ENCODE measurements at regions not wholly inside any gene's neighbourhood (a gene's known extent, or its start where the extent isn't known, plus 50 kb on each side); places are given as distances from the start of the nearest gene placed in this dataset.
A peak's percentile ranks its signal among the peaks of the same experiment; 100 is the strongest.

- Histone ChIP-seq H3K4me3 (no peak overlapping the region), H3K27ac (no peak overlapping the region), H3K27me3 (no peaks in the 10 kb centered on the region), H3K9me3 (no peaks in the 10 kb centered on the region), H3K36me3 (no peaks in the 10 kb centered on the region), H3K4me1 (peaks cover 0 to 4% (median 0%) of the 10 kb centered on the region in 3 donors)
- WGBS, 2 donors, result 78 to 81% methylated on average over 3 of the region's 3 CpGs
- intact Hi-C loops (cut with DNase I), result no loop called here
- TF ChIP-seq CTCF (IDR thresholded peaks at IDR 0.05), result no peak
- DNase-seq (no peak), ATAC-seq (no peak), FAIRE-seq (no peak)
Observed at GRCh38 chr3:180252683-180253082, 215.9 kb upstream of the PEX5L start.

GRCh38 chr3:180253283-180253682, 216.5 kb upstream of the PEX5L start:
- WGBS, 2 donors, result 55 to 67% methylated on average over 1 of the region's 1 CpG
- FAIRE-seq (no peak), DNase-seq (no peak), ATAC-seq (no peak)
- intact Hi-C loops (cut with DNase I), result no loop called here
- no peak overlapping the region for H3K27ac ChIP-seq
- H3K36me3 ChIP-seq, result no peaks in the 10 kb centered on the region
- peaks cover 0 to 4% (median 0%) of the 10 kb centered on the region in 3 donors for H3K4me1 ChIP-seq
- no peak overlapping the region for H3K4me3 ChIP-seq
- no peaks in the 10 kb centered on the region for H3K9me3 ChIP-seq
- TF ChIP-seq CTCF (IDR thresholded peaks at IDR 0.05), result no peak
- H3K27me3 ChIP-seq, result no peaks in the 10 kb centered on the region

- Histone ChIP-seq H3K4me3 (no peak overlapping the region), H3K27ac (no peak overlapping the region), H3K36me3 (no peaks in the 10 kb centered on the region), H3K4me1 (no peaks in the 10 kb centered on the region), H3K27me3 (no peaks in the 10 kb centered on the region), H3K9me3 (no peaks in the 10 kb centered on the region)
- WGBS, 2 donors, result 88 to 90% methylated on average over 3 of the region's 3 CpGs
- no peak for FAIRE-seq
- TF ChIP-seq CTCF (IDR thresholded peaks at IDR 0.05), result no peak
- ATAC-seq, result no peak
- DNase-seq, result no peak
- intact Hi-C loops (cut with DNase I), result no loop called here
Observed at GRCh38 chr3:180264479-180264878, 227.7 kb upstream of the PEX5L start.

- no peak for TF ChIP-seq CTCF (IDR thresholded peaks at IDR 0.05)
- Histone ChIP-seq H3K36me3 (no peaks in the 10 kb centered on the region), H3K27ac (no peak overlapping the region), H3K27me3 (no peaks in the 10 kb centered on the region), H3K4me3 (no peak overlapping the region), H3K9me3 (no peaks in the 10 kb centered on the region), H3K4me1 (no peaks in the 10 kb centered on the region)
- peak in 2 of 4 donors; percentile 47 to 53 for ATAC-seq
- DNase-seq, result no peak
- FAIRE-seq, result no peak
- intact Hi-C loops (cut with DNase I), result no loop called here
Observed at GRCh38 chr3:180265551-180265950, 228.8 kb upstream of the PEX5L start.

GRCh38 chr3:180267202-180267843, 230.6 kb upstream of the PEX5L start:
- WGBS, 2 donors, result 19 to 33% methylated on average over 3 of the region's 3 CpGs
- H3K27ac ChIP-seq, result no peak overlapping the region
- no peaks in the 10 kb centered on the region for H3K27me3 ChIP-seq
- no peaks in the 10 kb centered on the region for H3K4me1 ChIP-seq
- no peak for FAIRE-seq
- H3K4me3 ChIP-seq, result no peak overlapping the region
- no peak for TF ChIP-seq CTCF (IDR thresholded peaks at IDR 0.05)
- H3K9me3 ChIP-seq, result no peaks in the 10 kb centered on the region
- ATAC-seq, result peak in 2 of 4 donors; percentile 29 to 36
- intact Hi-C loops (cut with DNase I), result no loop called here
- H3K36me3 ChIP-seq, result no peaks in the 10 kb centered on the region
- DNase-seq, result no peak
